ENCODE measurements at regions not wholly inside any gene's neighbourhood (a gene's known extent, or its start where the extent isn't known, plus 50 kb on each side); places are given as distances from the start of the nearest gene placed in this dataset.
"Not testable (repeated sequence)": the region's sequence is repeated elsewhere in the genome, so short reads cannot be mapped to it uniquely, and the experiment has no call there.

DNA sequence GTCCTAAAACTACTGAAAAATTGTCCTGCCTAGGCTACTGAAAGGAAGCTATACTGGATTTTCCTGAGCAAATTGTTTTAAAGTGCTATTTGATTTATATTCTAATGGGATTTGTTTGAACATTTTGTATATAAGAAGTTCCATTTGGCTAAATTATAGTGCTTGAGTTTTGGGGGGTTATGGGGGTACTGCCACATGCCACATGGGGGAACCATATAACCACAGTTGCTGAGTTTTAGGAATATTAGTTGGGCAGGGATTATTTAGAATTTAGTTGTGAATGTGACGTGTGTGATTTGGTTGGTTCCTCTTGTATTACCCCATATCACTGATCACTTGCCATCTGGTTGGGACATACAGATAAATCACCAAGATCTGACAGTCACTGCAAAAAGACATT, 224.5 kb upstream of the TAPT1 start:
- in situ Hi-C loops (cut with HindIII; ENCODE audit: low sequenced_read_pairs): no loop called here
- DNase-seq (ENCODE audit: low spot score): no peak

DNA sequence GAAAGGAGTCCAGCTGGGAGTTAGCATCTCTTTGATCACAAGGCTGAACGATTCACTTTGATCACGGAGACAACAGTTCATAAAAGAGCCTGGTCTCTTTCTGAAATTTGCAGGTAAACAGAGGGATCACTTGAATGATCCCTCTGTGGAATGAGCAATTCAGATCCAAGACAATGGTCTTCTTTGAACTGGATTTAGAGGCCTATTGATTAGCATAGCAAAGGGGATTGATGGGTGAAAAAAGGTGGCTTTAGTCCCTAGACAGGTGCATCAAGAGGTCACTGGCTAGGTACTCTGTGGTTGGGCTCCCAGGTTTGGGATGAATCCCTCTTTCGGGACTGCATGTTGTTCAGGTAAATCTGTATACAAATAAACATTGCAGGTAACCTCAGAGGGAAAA, 223.8 kb upstream of the TAPT1 start:
- no peak for DNase-seq (ENCODE audit: low spot score)
- in situ Hi-C loops (cut with HindIII; ENCODE audit: low sequenced_read_pairs): no loop called here

- DNase-seq (ENCODE audit: low spot score): no peak
- in situ Hi-C loops (cut with HindIII; ENCODE audit: low sequenced_read_pairs): no loop called here
These were observed 223.1 kb upstream of the TAPT1 start for GRCh38 chr4:16449406-16449805.

DNA sequence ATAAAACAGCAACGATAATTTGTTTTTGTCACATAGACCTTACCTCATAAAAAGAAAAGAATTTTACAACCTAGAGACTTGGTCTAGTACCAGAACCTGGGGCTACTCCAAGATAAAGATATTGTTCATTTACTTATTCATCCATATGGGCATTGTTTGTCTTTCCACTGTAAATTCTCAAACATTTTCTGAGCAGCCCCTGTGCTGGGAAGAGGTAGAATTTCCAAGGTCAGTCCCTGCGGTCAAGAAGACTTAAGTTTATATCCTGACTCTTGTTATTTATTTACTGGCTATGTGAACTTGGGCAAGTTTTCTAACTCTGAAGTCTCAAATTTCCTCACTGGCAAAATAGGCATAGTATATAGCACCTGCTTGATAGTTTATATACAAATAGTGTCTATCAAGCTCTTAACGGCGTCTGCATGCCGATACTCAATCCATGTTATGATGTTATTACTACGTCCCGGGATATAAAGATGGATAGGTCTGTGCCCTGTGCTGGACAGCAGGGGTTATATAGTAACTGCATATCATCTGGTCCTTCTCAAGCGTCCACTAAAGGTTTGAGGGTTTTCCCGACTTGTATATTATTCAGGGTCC, 222.1 kb upstream of the TAPT1 start:
- in situ Hi-C loops (cut with HindIII; ENCODE audit: low sequenced_read_pairs): no loop called here
- DNase-seq (ENCODE audit: low spot score): no peak

- peak; percentile 9 for DNase-seq (ENCODE audit: low spot score)
These were observed 217.3 kb upstream of the TAPT1 start for GRCh38 chr4:16443504-16444088.

GRCh38 chr4:16442296-16442695, 216.0 kb upstream of the TAPT1 start:
- in situ Hi-C loops (cut with HindIII; ENCODE audit: low sequenced_read_pairs): no loop called here
- no peak for DNase-seq (ENCODE audit: low spot score)

More at GRCh38 chr4:16443504-16444088, 217.3 kb upstream of the TAPT1 start:
- in situ Hi-C loops (cut with HindIII; ENCODE audit: low sequenced_read_pairs): no loop called here

- in situ Hi-C loops (cut with HindIII; ENCODE audit: low sequenced_read_pairs): no loop called here
- DNase-seq (ENCODE audit: low spot score): no peak
These were observed 213.5 kb upstream of the TAPT1 start for GRCh38 chr4:16439768-16440167.

- in situ Hi-C loops (cut with HindIII; ENCODE audit: low sequenced_read_pairs): no loop called here
These were observed 212.7 kb upstream of the TAPT1 start for GRCh38 chr4:16438986-16439385.

GRCh38 chr4:16437836-16438235, 211.6 kb upstream of the TAPT1 start:
- no peak for DNase-seq (ENCODE audit: low spot score)
- in situ Hi-C loops (cut with HindIII; ENCODE audit: low sequenced_read_pairs): no loop called here

More at GRCh38 chr4:16438986-16439385, 212.7 kb upstream of the TAPT1 start:
- DNase-seq (ENCODE audit: low spot score): no peak

- in situ Hi-C loops (cut with HindIII; ENCODE audit: low sequenced_read_pairs): no loop called here
- DNase-seq (ENCODE audit: low spot score): no peak
These were observed 205.6 kb upstream of the TAPT1 start for GRCh38 chr4:16431866-16432265.

DNA sequence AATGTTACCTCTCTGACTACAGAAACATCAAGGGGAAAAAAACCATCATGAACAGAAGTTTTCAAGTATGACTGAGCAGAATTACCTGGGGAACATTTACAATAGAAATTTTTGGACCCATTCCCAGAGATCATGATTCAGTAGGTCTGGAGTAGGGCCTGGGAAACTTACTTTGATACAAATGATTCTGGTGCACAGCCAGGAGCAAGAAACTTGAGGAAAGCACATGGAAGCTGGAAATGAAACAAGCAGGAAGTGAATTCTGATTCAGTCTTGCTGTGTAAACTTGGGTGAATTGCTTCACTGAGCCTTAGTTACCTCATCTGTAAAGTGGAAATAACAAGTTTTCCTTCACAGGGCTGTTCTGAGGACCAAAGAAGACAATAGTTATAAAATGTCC, 192.5 kb upstream of the TAPT1 start:
- in situ Hi-C loops (cut with HindIII; ENCODE audit: low sequenced_read_pairs): no loop called here
- no peak for DNase-seq (ENCODE audit: low spot score)

DNA sequence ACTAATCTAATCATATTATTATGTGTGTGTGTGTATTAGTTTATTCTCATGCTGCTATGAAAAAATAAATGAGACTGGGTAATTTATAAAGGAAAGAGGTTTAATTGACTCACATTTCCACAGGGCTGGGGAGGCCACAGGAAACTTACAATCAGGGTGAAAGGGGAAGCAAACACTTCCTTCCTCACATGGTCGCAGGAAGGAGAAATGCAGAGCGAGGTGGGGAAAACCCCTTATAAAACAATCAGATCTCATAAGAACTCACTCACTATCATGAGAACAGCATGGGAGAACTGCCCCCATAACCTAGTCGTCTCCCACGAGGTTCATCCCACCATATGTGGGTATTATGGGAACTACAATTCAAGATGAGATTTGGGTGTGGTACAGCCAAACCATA, 190.9 kb upstream of the TAPT1 start:
- DNase-seq (ENCODE audit: low spot score): no peak
- in situ Hi-C loops (cut with HindIII; ENCODE audit: low sequenced_read_pairs): no loop called here

DNA sequence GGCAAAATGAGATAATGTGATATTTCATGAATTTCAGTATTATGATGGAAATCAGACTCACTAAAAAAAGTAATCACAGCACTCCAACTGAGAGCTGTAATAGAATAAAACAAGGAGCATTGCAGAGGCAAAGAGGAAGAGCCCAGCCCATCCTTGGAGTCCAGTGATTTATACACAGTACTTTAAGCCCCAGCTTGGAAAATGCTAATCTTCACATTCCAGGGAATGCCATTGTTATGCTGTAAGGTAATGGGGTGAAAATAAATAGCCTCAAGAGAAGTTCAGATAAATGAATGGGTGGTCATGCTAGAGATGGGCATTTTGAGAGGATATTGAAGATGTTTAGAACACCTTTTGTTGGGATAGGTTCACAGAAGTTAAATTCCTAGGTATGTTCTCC, 190.3 kb upstream of the TAPT1 start:
- in situ Hi-C loops (cut with HindIII; ENCODE audit: low sequenced_read_pairs): no loop called here
- no peak for DNase-seq (ENCODE audit: low spot score)

- DNase-seq (ENCODE audit: low spot score): no peak
- in situ Hi-C loops (cut with HindIII; ENCODE audit: low sequenced_read_pairs): no loop called here
These were observed 189.5 kb upstream of the TAPT1 start for GRCh38 chr4:16415751-16416150.

GRCh38 chr4:16413814-16414555, 187.7 kb upstream of the TAPT1 start:
- in situ Hi-C loops (cut with HindIII; ENCODE audit: low sequenced_read_pairs): no loop called here
- no peak for DNase-seq (ENCODE audit: low spot score)

DNA sequence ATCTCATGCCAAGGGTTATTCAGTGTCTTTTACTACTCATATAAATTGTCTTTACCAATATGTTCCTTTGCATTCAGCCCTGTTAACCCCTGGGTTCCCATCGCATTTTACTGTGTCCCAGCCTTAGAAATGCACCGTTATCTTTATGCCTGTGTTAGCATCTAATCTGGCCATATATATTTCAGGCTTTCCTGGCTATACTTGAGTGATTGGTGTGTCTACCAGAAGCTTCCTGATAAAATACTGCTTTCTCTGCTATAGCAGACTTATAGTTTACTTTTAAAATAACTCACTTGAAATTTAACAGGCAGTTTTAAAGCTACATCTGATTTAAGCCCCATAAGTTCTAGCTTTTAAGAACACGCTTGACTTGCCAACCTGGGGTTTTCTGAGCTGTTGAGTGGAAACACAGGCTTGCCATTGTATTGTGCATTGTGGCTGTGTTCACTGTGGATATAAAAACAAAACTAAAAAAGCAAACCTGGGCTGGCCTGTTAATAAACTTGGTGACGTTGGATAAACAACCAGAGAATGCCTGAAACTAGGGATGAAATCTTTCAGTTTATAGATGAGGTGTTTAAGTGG, 185.3 kb upstream of the TAPT1 start:
- no peak for DNase-seq (ENCODE audit: low spot score)
- in situ Hi-C loops (cut with HindIII; ENCODE audit: low sequenced_read_pairs): no loop called here

DNA sequence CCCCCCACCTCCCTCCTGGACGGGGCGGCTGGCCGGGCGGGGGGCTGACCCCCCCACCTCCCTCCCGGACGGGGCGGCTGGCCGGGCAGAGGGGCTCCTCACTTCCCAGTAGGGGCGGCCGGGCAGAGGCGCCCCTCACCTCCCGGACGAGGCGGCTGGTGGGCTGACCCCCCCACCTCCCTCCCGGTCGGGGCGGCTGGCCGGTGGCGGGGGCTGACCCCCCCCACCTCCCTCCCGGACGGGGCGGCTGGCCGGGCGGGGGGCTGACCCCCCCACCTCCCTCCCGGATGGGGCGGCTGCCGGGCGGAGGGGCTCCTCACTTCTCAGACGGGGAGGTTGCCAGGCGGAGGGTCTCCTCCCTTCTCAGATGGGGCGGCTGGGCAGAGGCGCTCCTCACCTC, 166.9 kb upstream of the TAPT1 start:
- in situ Hi-C loops (cut with HindIII; ENCODE audit: low sequenced_read_pairs); DNase-seq (ENCODE audit: low spot score): not testable (repeated sequence)

GRCh38 chr4:16391196-16391595, 164.9 kb upstream of the TAPT1 start:
- DNase-seq (ENCODE audit: low spot score): no peak
- in situ Hi-C loops (cut with HindIII; ENCODE audit: low sequenced_read_pairs): no loop called here

GRCh38 chr4:16387448-16387847, 161.2 kb upstream of the TAPT1 start:
- no peak for DNase-seq (ENCODE audit: low spot score)
- in situ Hi-C loops (cut with HindIII; ENCODE audit: low sequenced_read_pairs): no loop called here

- DNase-seq (ENCODE audit: low spot score): no peak
- in situ Hi-C loops (cut with HindIII; ENCODE audit: low sequenced_read_pairs): no loop called here
These were observed 160.5 kb upstream of the TAPT1 start for GRCh38 chr4:16386711-16387320.

Measured in G401 (cell line).